Esophagus muscularis mucosa (tissue), 4 donors: ENCODE measurements at regions not wholly inside any gene's neighbourhood (a gene's known extent, or its start where the extent isn't known, plus 50 kb on each side); places are given as distances from the start of the nearest gene placed in this dataset.
A peak's percentile ranks its signal among the peaks of the same experiment; 100 is the strongest.

Experiments
- DNase-seq: peaks from one replicate; pipeline ENCODE4 v3.0.0-alpha.2; 2017; ENCODE audit errors: extremely low spot score
- H3K27ac ChIP-seq, 4 donors: fragments of 200-600 bp; sonication (generic); replicated peaks in 1 of 4; 1 replicate in 3 of 4; 2 replicates in 1 of 4; pipeline ENCODE4 v1.5.1; 2016 to 2019; ENCODE audit warnings: mild to moderate bottlenecking in 1 of 4
- H3K27me3 ChIP-seq, 4 donors: fragments of 200-600 bp; sonication (generic); one replicate each; pipeline versions ENCODE4 v1.5.1 to v1.6.0; 2016 to 2019
- H3K36me3 ChIP-seq, 4 donors: fragments of 200-600 bp; sonication (generic); one replicate each; pipeline ENCODE4 v1.5.1; 2016 to 2019
- H3K4me1 ChIP-seq, 4 donors: fragments of 200-600 bp; sonication (generic); one replicate each; pipeline ENCODE4 v1.5.1; 2016 to 2019
- H3K4me3 ChIP-seq, 4 donors: fragments of 200-600 bp; sonication (generic); 1 replicate in 2 of 4; 2 replicates in 2 of 4; pipeline ENCODE4 v1.5.1; 2016 to 2019; ENCODE audit warnings: mild to moderate bottlenecking in 4 of 4, moderate library complexity in 1 of 4
- H3K9me3 ChIP-seq, 4 donors: fragments of 200-600 bp; sonication (generic); 1 replicate in 3 of 4; 2 replicates in 1 of 4; pipeline ENCODE4 v1.5.1; 2016 to 2019
- CTCF ChIP-seq, 3 experiments: fragments of 200-600 bp in 2 of 3; fragments of 450-650 bp in 1 of 3; sonication (generic) in 2 of 3; IDR thresholded peaks; one replicate each; pipeline ENCODE4 v1.5.1; 2017 to 2019; ENCODE audit warnings: antibody characterized with exemption in 3 of 3, mild to moderate bottlenecking in 2 of 3, moderate library complexity in 1 of 3
- EP300 ChIP-seq: sonication (generic); formaldehyde crosslinking; IDR thresholded peaks from one replicate; pipeline ENCODE4 v1.6.1; 2017; ENCODE audit warnings: antibody characterized with exemption
- POLR2A ChIP-seq: fragments of 450-650 bp; IDR thresholded peaks from one replicate; pipeline ENCODE4 v1.6.1; 2017; ENCODE audit warnings: antibody characterized with exemption, moderate library complexity, mild to moderate bottlenecking, low read depth
- POLR2AphosphoS5 ChIP-seq, 2 donors: sonication (generic); formaldehyde crosslinking; IDR thresholded peaks; one replicate each; pipeline ENCODE4 v1.6.1; 2017; ENCODE audit warnings: antibody characterized with exemption in 2 of 2
- WGBS: methylation state at CpG from one replicate; pipeline ENCODE4 v1.1.5; 2018; 5-methylcytosine and 5-hydroxymethylcytosine counted together
- intact Hi-C: fragments of 100-400 bp; cut with DNase I; formaldehyde crosslinking; loops from one replicate; pipeline ENCODE4 v1.15.1; 2023

- peaks cover 0 to 21% (median 0%) of the 10 kb centered on the region in 4 donors for H3K27me3 ChIP-seq
- no peak for TF ChIP-seq EP300
- no peak for TF ChIP-seq POLR2AphosphoS5 (IDR thresholded peaks at IDR 0.05)
- TF ChIP-seq CTCF (IDR thresholded peaks at IDR 0.05): no peak
- TF ChIP-seq POLR2A: no peak
- intact Hi-C loops: no loop called here
- no peaks in the 10 kb centered on the region for H3K36me3 ChIP-seq
- H3K4me3 ChIP-seq: no peak overlapping the region
- no peaks in the 10 kb centered on the region for H3K4me1 ChIP-seq
- H3K27ac ChIP-seq: no peak overlapping the region
- peaks cover 0 to 22% (median 11%) of the 10 kb centered on the region in 4 donors for H3K9me3 ChIP-seq
- 77% methylated on average over 3 of the region's 4 CpGs for WGBS
- no peak for DNase-seq
Measured at GRCh38 chr20:5434116-5434515, 117.4 kb upstream of the PROKR2 start.

- Histone ChIP-seq H3K4me3 (no peak overlapping the region), H3K27ac (no peak overlapping the region), H3K9me3 (peaks cover 0 to 15% (median 7%) of the 10 kb centered on the region in 4 donors), H3K36me3 (no peaks in the 10 kb centered on the region), H3K4me1 (no peaks in the 10 kb centered on the region), H3K27me3 (peaks cover 0 to 21% (median 0%) of the 10 kb centered on the region in 4 donors)
- DNase-seq: no peak
- WGBS: 64% methylated on average over 3 of the region's 3 CpGs
- TF ChIP-seq EP300 (no peak), CTCF (IDR thresholded peaks at IDR 0.05) (no peak), POLR2A (no peak), POLR2AphosphoS5 (IDR thresholded peaks at IDR 0.05) (no peak)
- intact Hi-C loops: no loop called here
Measured at GRCh38 chr20:5433352-5433751, 116.6 kb upstream of the PROKR2 start.

GRCh38 chr20:5432030-5432429, 115.3 kb upstream of the PROKR2 start:
- DNase-seq: peak; percentile 50
- Histone ChIP-seq H3K4me3 (no peak overlapping the region), H3K4me1 (no peaks in the 10 kb centered on the region), H3K27ac (no peak overlapping the region), H3K27me3 (peaks cover 0 to 21% (median 0%) of the 10 kb centered on the region in 4 donors), H3K9me3 (peaks cover 0 to 6% (median 0%) of the 10 kb centered on the region in 4 donors), H3K36me3 (no peaks in the 10 kb centered on the region)
- TF ChIP-seq EP300 (no peak), POLR2A (no peak), POLR2AphosphoS5 (IDR thresholded peaks at IDR 0.05) (no peak), CTCF (IDR thresholded peaks at IDR 0.05) (no peak)
- WGBS: 87% methylated on average over 9 of the region's 15 CpGs
- intact Hi-C loops: no loop called here

- 31% methylated on average over 2 of the region's 2 CpGs for WGBS
- no peak for TF ChIP-seq EP300
- no peak for TF ChIP-seq CTCF (IDR thresholded peaks at IDR 0.05)
Measured at GRCh38 chr20:5430670-5431069, 113.9 kb upstream of the PROKR2 start.

GRCh38 chr20:5426026-5426425, 109.3 kb upstream of the PROKR2 start:
- DNase-seq: peak; percentile 89
- Histone ChIP-seq H3K9me3 (peaks cover 0 to 6% (median 2%) of the 10 kb centered on the region in 4 donors), H3K27me3 (no peaks in the 10 kb centered on the region), H3K36me3 (no peaks in the 10 kb centered on the region), H3K27ac (no peak overlapping the region), H3K4me1 (no peaks in the 10 kb centered on the region), H3K4me3 (no peak overlapping the region)
- intact Hi-C loops: no loop called here
- TF ChIP-seq CTCF (IDR thresholded peaks at IDR 0.05) (no peak), POLR2AphosphoS5 (IDR thresholded peaks at IDR 0.05) (no peak), EP300 (no peak)
- 92% methylated on average over 1 of the region's 4 CpGs for WGBS

More at GRCh38 chr20:5430670-5431069, 113.9 kb upstream of the PROKR2 start:
- Histone ChIP-seq H3K27me3 (peaks cover 0 to 21% (median 0%) of the 10 kb centered on the region in 4 donors), H3K27ac (no peak overlapping the region), H3K9me3 (peaks cover 0 to 6% (median 0%) of the 10 kb centered on the region in 4 donors), H3K4me3 (no peak overlapping the region), H3K4me1 (no peaks in the 10 kb centered on the region), H3K36me3 (no peaks in the 10 kb centered on the region)
- peak; percentile 29 for DNase-seq
- intact Hi-C loops: no loop called here
